ENCODE measurements at regions not wholly inside any gene's neighbourhood (a gene's known extent, or its start where the extent isn't known, plus 50 kb on each side); places are given as distances from the start of the nearest gene placed in this dataset.
"Not testable (repeated sequence)": the region's sequence is repeated elsewhere in the genome, so short reads cannot be mapped to it uniquely, and the experiment has no call there.

GRCh38 chr2:54029721-54030395 is 59.1 kb upstream of the PSME4 start:
- ChIA-PET POLR2A (no interaction called here), CTCF (interaction anchor here (0.6 kb wide), 1 partner anchor 147 kb away, joined by 3 read pairs; no protein-coding TSS in a partner anchor)
- TF ChIP-seq ZSCAN18 (CRISPR knock-in tag; IDR thresholded peaks at IDR 0.05), result no peak
- no peak for TF ChIP-seq RORB (CRISPR knock-in tag; IDR thresholded peaks at IDR 0.05)
- no peak for TF ChIP-seq FOXJ3 (CRISPR knock-in tag; IDR thresholded peaks at IDR 0.05; ENCODE audit: borderline replicate concordance)
- H3K36me3 Mint-ChIP-seq, result 0 out of 2 replicates have a peak, but pooled peaks cover 5% of the 10 kb centered on the region
- peaks cover 9% of the 10 kb centered on the region for H3K4me1 Mint-ChIP-seq
- no peak for DNase-seq (ENCODE audit: low spot score)
- peak; percentile 22; the same call in 1 of the 2 replicates for ATAC-seq
- peak overlapping the region; percentile 16; the same call in 1 of the 2 replicates for H3K27ac Mint-ChIP-seq
- H3K4me3 Mint-ChIP-seq, result no peak overlapping the region
- peaks cover 8% of the 10 kb centered on the region; the same call in 1 of the 2 replicates for H3K9me3 Mint-ChIP-seq
- H3K27me3 Mint-ChIP-seq (ENCODE audit: low read depth), result no peaks in the 10 kb centered on the region

- H3K27me3 Mint-ChIP-seq (ENCODE audit: low read depth); H3K27ac Mint-ChIP-seq; DNase-seq (ENCODE audit: low spot score); ATAC-seq; H3K4me1 Mint-ChIP-seq; POLR2A ChIA-PET; H3K36me3 Mint-ChIP-seq; H3K4me3 Mint-ChIP-seq; CTCF ChIA-PET: not testable (repeated sequence)
- peaks cover 13% of the 10 kb centered on the region for H3K9me3 Mint-ChIP-seq
Measured at GRCh38 chr2:54025463-54026075, 54.8 kb upstream of the PSME4 start.

GRCh38 chr2:54024576-54024975 is 53.8 kb upstream of the PSME4 start:
- POLR2A ChIA-PET, result no interaction called here
- H3K27me3 Mint-ChIP-seq (ENCODE audit: low read depth), result peaks cover 2% of the 10 kb centered on the region; the same call in 1 of the 2 replicates
- H3K27ac Mint-ChIP-seq, result no peak overlapping the region
- ATAC-seq (no peak), DNase-seq (ENCODE audit: low spot score) (no peak)
- H3K4me1 Mint-ChIP-seq, result peaks cover 1% of the 10 kb centered on the region; the same call in 1 of the 2 replicates
- peaks cover 12% of the 10 kb centered on the region for H3K36me3 Mint-ChIP-seq
- CTCF ChIA-PET, result no interaction called here
- H3K9me3 Mint-ChIP-seq, result peaks cover 14% of the 10 kb centered on the region
- no peak overlapping the region for H3K4me3 Mint-ChIP-seq
- TF ChIP-seq AR (CRISPR knock-in tag; IDR thresholded peaks at IDR 0.05) (no peak), ZNF671 (CRISPR knock-in tag; IDR thresholded peaks at IDR 0.05) (no peak)
- TF ChIP-seq, protein P1, sequence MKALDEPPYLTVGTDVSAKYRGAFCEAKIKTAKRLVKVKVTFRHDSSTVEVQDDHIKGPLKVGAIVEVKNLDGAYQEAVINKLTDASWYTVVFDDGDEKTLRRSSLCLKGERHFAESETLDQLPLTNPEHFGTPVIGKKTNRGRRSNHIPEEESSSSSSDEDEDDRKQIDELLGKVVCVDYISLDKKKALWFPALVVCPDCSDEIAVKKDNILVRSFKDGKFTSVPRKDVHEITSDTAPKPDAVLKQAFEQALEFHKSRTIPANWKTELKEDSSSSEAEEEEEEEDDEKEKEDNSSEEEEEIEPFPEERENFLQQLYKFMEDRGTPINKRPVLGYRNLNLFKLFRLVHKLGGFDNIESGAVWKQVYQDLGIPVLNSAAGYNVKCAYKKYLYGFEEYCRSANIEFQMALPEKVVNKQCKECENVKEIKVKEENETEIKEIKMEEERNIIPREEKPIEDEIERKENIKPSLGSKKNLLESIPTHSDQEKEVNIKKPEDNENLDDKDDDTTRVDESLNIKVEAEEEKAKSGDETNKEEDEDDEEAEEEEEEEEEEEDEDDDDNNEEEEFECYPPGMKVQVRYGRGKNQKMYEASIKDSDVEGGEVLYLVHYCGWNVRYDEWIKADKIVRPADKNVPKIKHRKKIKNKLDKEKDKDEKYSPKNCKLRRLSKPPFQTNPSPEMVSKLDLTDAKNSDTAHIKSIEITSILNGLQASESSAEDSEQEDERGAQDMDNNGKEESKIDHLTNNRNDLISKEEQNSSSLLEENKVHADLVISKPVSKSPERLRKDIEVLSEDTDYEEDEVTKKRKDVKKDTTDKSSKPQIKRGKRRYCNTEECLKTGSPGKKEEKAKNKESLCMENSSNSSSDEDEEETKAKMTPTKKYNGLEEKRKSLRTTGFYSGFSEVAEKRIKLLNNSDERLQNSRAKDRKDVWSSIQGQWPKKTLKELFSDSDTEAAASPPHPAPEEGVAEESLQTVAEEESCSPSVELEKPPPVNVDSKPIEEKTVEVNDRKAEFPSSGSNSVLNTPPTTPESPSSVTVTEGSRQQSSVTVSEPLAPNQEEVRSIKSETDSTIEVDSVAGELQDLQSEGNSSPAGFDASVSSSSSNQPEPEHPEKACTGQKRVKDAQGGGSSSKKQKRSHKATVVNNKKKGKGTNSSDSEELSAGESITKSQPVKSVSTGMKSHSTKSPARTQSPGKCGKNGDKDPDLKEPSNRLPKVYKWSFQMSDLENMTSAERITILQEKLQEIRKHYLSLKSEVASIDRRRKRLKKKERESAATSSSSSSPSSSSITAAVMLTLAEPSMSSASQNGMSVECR (CRISPR knock-in tag; IDR thresholded peaks at IDR 0.05; ENCODE audit: borderline replicate concordance), result no peak
- TF ChIP-seq, protein P2, sequence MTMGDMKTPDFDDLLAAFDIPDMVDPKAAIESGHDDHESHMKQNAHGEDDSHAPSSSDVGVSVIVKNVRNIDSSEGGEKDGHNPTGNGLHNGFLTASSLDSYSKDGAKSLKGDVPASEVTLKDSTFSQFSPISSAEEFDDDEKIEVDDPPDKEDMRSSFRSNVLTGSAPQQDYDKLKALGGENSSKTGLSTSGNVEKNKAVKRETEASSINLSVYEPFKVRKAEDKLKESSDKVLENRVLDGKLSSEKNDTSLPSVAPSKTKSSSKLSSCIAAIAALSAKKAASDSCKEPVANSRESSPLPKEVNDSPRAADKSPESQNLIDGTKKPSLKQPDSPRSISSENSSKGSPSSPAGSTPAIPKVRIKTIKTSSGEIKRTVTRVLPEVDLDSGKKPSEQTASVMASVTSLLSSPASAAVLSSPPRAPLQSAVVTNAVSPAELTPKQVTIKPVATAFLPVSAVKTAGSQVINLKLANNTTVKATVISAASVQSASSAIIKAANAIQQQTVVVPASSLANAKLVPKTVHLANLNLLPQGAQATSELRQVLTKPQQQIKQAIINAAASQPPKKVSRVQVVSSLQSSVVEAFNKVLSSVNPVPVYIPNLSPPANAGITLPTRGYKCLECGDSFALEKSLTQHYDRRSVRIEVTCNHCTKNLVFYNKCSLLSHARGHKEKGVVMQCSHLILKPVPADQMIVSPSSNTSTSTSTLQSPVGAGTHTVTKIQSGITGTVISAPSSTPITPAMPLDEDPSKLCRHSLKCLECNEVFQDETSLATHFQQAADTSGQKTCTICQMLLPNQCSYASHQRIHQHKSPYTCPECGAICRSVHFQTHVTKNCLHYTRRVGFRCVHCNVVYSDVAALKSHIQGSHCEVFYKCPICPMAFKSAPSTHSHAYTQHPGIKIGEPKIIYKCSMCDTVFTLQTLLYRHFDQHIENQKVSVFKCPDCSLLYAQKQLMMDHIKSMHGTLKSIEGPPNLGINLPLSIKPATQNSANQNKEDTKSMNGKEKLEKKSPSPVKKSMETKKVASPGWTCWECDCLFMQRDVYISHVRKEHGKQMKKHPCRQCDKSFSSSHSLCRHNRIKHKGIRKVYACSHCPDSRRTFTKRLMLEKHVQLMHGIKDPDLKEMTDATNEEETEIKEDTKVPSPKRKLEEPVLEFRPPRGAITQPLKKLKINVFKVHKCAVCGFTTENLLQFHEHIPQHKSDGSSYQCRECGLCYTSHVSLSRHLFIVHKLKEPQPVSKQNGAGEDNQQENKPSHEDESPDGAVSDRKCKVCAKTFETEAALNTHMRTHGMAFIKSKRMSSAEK (CRISPR knock-in tag; IDR thresholded peaks at IDR 0.05; ENCODE audit: borderline replicate concordance), result no peak
